GM10266 (cell line): ENCODE measurements at regions not wholly inside any gene's neighbourhood (a gene's known extent, or its start where the extent isn't known, plus 50 kb on each side); places are given as distances from the start of the nearest gene placed in this dataset.

Experiments used
- DNase-seq: peaks from one replicate; pipeline ENCODE4 v3.0.0; 2012; ENCODE audit errors: extremely low spot score
- CTCF ChIP-seq: IDR thresholded peaks from 2 replicates; pipeline ENCODE4 v1.5.1; 2012; ENCODE audit warnings: mild to moderate bottlenecking, low read depth; ENCODE audit not compliant: control insufficient read depth, insufficient read depth; ENCODE audit errors: missing control alignments

- DNase-seq: no peak
- TF ChIP-seq CTCF: no peak
Measured at GRCh38 chr5:117594166-117594565, 1019.5 kb upstream of the SEMA6A start.

GRCh38 chr5:117590944-117591343 is 1016.3 kb upstream of the SEMA6A start:
- TF ChIP-seq CTCF: peak; percentile 47
- DNase-seq: peak; percentile 13

- no peak for DNase-seq
- no peak for TF ChIP-seq CTCF
Measured at GRCh38 chr5:117588611-117589010, 1014.0 kb upstream of the SEMA6A start.

- TF ChIP-seq CTCF: no peak
- DNase-seq: no peak
Measured at GRCh38 chr5:117587111-117587510, 1012.5 kb upstream of the SEMA6A start.

- DNase-seq: no peak
- TF ChIP-seq CTCF: no peak
Measured at GRCh38 chr5:117568622-117569021, 994.0 kb upstream of the SEMA6A start.

GRCh38 chr5:117568126-117568525 is 993.5 kb upstream of the SEMA6A start:
- TF ChIP-seq CTCF: no peak
- DNase-seq: no peak

- no peak for TF ChIP-seq CTCF
Measured at GRCh38 chr5:117562647-117563046, 988.0 kb upstream of the SEMA6A start.

More at GRCh38 chr5:117562647-117563046, 988.0 kb upstream of the SEMA6A start:
- no peak for DNase-seq
